ENCODE measurements at regions not wholly inside any gene's neighbourhood (a gene's known extent, or its start where the extent isn't known, plus 50 kb on each side); places are given as distances from the start of the nearest gene placed in this dataset.

DNA sequence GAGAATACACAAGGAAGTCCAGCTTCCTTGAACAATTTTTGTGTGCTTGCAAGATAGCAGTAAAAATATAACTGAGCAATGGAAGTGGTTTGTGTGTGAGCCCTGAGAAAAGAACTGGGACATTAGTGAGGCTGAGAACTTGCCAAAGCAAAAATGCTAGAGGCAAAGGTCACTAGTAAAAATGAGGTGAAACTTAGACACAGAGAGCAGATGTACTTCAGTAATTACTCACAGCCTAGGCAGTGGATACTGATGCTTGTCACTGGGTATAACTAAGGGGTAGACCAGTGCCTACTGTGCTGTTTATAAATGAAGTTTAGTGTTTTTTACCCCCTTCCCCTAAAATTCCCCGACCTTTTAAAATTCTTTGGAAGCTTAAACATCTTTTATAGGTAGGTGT lies 450.1 kb downstream of the LPIN1 start:
- TF ChIP-seq, protein P1, sequence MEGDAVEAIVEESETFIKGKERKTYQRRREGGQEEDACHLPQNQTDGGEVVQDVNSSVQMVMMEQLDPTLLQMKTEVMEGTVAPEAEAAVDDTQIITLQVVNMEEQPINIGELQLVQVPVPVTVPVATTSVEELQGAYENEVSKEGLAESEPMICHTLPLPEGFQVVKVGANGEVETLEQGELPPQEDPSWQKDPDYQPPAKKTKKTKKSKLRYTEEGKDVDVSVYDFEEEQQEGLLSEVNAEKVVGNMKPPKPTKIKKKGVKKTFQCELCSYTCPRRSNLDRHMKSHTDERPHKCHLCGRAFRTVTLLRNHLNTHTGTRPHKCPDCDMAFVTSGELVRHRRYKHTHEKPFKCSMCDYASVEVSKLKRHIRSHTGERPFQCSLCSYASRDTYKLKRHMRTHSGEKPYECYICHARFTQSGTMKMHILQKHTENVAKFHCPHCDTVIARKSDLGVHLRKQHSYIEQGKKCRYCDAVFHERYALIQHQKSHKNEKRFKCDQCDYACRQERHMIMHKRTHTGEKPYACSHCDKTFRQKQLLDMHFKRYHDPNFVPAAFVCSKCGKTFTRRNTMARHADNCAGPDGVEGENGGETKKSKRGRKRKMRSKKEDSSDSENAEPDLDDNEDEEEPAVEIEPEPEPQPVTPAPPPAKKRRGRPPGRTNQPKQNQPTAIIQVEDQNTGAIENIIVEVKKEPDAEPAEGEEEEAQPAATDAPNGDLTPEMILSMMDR (conservative IDR thresholded peaks at IDR 0.05) = no peak
- no peak for TF ChIP-seq EZH2 (IDR thresholded peaks at IDR 0.05; ENCODE audit: low read depth)
